GM21515 (cell line): ENCODE measurements at regions not wholly inside any gene's neighbourhood (a gene's known extent, or its start where the extent isn't known, plus 50 kb on each side); places are given as distances from the start of the nearest gene placed in this dataset.
"Not testable (repeated sequence)": the region's sequence is repeated elsewhere in the genome, so short reads cannot be mapped to it uniquely, and the experiment has no call there.

Experiments used
- ATAC-seq: cut with Tn5 transposase; IDR thresholded peaks from one replicate; pipeline ENCODE4 v1.9.1; 2021; ENCODE audit not compliant: unreplicated experiment

- ATAC-seq: no peak
Measured at GRCh38 chr2:2656115-2657011, 325.3 kb upstream of the MYT1L start.

- ATAC-seq: no peak
Measured at GRCh38 chr2:2655453-2656114, 324.5 kb upstream of the MYT1L start.

DNA sequence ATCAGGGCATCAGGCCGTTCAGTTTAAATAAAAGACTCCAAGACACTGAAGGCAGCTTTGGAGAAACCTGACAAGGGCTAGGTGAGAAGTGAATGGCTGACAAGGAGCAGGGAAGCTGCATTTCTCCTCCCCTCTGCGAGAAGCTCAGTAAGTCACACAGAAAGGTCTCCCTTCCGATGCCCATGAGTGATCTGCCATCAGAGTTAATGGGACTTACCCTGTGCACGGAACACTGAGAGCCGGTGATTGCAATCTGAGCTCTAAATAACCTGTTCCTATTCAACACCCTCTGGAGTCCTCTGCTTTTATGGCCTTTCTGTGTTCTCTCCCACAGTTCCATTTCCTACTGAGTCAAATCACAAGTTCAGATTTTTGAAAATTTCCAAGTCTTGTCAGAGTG lies 322.2 kb upstream of the MYT1L start:
- ATAC-seq: no peak

GRCh38 chr2:2650608-2651375 lies 319.7 kb upstream of the MYT1L start:
- ATAC-seq: no peak

GRCh38 chr2:2649109-2650072 lies 318.3 kb upstream of the MYT1L start:
- no peak for ATAC-seq

DNA sequence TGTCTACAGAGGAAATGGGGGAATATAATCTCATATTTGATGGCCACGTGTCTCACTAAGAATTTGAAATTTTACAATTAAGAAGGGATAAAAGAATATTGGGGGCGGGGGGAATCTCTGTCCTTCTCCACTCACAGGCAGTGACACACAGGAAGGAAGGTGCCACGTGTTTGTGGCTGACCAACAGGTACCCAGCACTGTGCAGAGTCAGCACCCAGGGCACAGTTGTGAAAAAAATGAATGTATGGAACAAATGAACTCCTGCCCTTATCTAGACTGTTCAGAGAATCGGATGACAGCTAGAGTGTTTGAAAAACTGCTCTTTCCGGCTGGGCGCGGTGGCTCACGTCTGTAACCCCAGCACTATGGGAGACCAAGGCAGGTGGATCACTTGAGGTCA lies 317.0 kb upstream of the MYT1L start:
- ATAC-seq: no peak

DNA sequence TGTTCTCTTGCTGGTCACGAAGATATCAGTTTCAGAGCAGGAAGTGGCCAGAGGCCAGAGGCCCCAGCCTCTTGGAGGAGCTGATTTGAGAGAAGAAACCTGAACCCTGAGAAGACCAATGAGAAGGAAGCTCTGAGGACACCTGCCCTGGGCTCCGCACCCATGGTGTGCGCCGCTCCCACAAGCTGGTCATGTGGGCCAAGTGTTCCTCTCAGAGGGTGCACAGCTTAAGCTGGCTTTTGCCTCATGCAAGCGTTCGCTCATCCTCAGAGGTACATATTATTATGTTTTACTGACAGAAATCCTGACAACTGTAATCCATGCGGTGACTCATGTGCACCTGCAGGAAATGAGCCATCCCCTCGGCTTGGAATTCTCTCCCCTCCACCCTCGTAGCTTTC lies 316.1 kb upstream of the MYT1L start:
- no peak for ATAC-seq

DNA sequence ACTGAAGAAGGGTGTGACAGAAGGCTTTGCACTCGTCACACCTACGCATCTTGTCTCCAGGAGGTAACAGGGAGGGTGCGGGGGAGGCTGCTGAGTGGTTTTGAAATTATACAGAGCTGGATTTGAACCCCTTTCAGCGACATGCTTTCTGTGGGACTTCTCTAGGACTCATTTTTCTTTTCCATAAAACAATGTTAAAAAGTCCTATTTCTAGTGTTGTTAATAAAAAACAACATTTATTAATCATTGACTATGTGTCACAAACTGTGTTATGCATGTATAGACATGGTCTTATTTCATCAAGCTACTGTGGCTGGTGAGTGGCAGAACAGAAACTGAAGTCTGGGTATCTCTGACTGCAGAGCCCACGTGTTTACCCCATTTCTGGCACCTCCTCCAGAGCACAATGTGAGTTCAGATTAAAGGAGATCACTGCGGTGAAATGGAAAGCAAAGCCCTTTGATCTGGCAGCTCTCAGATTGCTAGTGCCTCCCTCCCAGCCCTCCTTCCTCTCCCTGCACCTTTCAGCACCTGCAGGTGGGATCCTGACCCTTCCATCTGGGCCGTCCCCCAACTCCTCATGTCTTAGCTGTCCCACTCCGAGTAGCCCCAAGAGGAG lies 315.5 kb upstream of the MYT1L start:
- ATAC-seq: no peak

GRCh38 chr2:2645162-2645855 lies 314.2 kb upstream of the MYT1L start:
- ATAC-seq: no peak

DNA sequence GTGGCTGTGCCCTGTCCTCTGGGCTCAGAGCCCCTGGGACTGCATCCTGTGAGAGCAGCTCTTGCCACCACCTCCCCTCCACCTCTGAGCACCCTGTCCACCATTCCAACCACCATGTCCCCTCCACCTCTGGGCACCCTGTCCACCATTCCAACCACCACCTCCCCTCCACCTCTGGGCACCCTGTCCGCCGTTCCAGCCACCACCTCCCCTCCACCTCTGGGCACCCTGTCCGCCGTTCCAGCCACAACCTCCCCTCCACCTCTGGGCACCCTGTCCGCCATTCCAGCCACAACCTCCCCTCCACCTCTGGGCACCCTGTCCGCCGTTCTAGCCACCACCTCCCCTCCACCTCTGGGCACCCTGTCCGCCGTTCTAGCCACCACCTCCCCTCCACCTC lies 313.7 kb upstream of the MYT1L start:
- not testable (repeated sequence) for ATAC-seq

DNA sequence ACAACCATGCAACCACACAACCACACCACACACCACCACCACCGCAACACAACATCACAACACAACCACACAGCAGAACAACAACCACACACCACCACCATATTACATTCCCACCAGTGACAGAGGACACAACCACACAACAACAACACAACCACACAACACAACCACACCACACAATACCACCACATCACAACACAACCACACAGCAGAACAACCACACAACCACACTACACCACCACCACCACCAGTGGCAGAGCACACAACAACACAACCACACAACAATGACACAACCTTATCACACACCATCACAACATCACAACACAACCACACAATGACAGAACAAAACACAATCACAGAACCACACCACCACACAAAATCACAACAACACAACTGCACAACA lies 313.0 kb upstream of the MYT1L start:
- ATAC-seq: no peak

DNA sequence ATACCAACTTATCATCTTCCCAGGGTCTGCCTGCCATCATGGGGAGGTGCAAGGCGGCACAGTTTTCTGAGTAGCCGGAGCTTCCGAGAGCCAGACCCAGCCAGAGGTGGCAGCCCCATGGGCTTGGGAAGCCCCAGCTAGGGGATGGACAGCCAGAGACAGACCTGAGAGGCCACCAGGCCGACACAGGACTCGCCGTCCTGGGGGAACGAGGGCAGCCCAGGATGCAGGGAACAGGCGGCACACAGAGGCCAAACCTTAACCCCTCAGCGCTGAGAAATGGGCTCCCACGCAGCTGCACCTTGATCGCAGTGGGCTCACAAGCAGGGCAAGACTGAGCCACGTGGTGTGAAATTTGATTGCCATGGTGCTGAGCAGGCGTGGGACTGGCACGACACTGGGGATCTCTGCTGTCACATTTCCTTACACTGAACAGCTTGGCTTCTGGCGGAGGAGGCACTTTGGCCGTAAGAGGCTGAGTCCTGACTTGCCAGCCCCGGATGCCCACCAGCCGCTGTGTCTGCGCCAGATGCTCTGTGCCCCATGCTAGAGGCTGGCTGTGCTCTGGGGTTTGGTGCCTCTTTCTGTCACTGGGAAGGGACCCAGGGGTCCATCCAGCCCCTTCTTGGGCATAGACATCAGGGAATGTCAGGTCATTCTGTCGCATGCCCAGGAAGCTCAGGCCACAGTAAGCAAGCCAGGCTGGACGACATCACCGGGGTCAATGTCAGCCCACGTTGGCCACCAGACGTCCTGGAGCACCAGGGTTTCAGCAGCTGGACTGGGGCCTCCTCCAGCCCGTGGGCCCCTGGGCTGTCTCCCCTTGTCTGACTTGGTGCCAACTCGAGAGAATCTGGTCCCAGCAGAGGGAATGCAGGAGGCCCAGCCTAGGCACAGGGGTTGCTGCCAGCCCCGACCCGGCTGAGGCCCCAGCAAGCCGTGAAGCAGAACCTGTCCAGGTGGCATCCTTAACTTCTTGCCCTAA lies 312.1 kb upstream of the MYT1L start:
- no peak for ATAC-seq

GRCh38 chr2:2641541-2642410 lies 310.7 kb upstream of the MYT1L start:
- no peak for ATAC-seq

GRCh38 chr2:2640818-2641217 lies 309.7 kb upstream of the MYT1L start:
- ATAC-seq: no peak

GRCh38 chr2:2640371-2640770 lies 309.3 kb upstream of the MYT1L start:
- no peak for ATAC-seq

GRCh38 chr2:2639251-2640139 lies 308.4 kb upstream of the MYT1L start:
- no peak for ATAC-seq
